H9 (cell line): ENCODE measurements at regions not wholly inside any gene's neighbourhood (a gene's known extent, or its start where the extent isn't known, plus 50 kb on each side); places are given as distances from the start of the nearest gene placed in this dataset.

Experiments
- DNase-seq: peaks from one replicate; pipeline ENCODE4 v3.0.0-alpha.2; 2017
- H2AFZ ChIP-seq: one replicate; pipeline ENCODE4 v1.6.1; 2013; ENCODE audit warnings: mild to moderate bottlenecking, low read length, control low read depth, moderate library complexity
- H2AK5ac ChIP-seq: 2 replicates; pipeline ENCODE4 v1.6.1; 2013; ENCODE audit warnings: low read length, control low read depth, mixed read lengths; ENCODE audit not compliant: insufficient read length
- H2BK120ac ChIP-seq: one replicate; pipeline ENCODE4 v1.6.1; 2013; ENCODE audit warnings: low read depth, mild to moderate bottlenecking, low read length, control low read depth, inconsistent platforms; ENCODE audit not compliant: poor library complexity, severe bottlenecking
- H2BK12ac ChIP-seq: 2 replicates; pipeline ENCODE4 v1.6.1; 2013; ENCODE audit warnings: low read length, control low read depth, mixed read lengths, low read depth; ENCODE audit not compliant: insufficient read length
- H2BK15ac ChIP-seq: 2 replicates; pipeline ENCODE4 v1.6.1; 2013; ENCODE audit warnings: low read depth, low read length, control low read depth
- H2BK20ac ChIP-seq: one replicate; pipeline ENCODE4 v1.6.1; 2013; ENCODE audit warnings: low read depth, mild to moderate bottlenecking, low read length, control low read depth, inconsistent platforms; ENCODE audit not compliant: poor library complexity, severe bottlenecking
- H2BK5ac ChIP-seq: 2 replicates; pipeline ENCODE4 v1.6.1; 2013; ENCODE audit warnings: low read length, control low read depth, mixed read lengths; ENCODE audit not compliant: insufficient read length
- H3K14ac ChIP-seq: 2 replicates; pipeline ENCODE4 v1.6.1; 2013; ENCODE audit warnings: low read length, control low read depth; ENCODE audit not compliant: insufficient read depth
- H3K18ac ChIP-seq: 2 replicates; pipeline ENCODE4 v1.6.1; 2013; ENCODE audit warnings: low read depth, mild to moderate bottlenecking, mixed read lengths, low read length, control low read depth; ENCODE audit not compliant: insufficient read length
- H3K23ac ChIP-seq: 2 replicates; pipeline ENCODE4 v1.6.1; 2013; ENCODE audit warnings: low read length, control low read depth, mixed read lengths, low read depth; ENCODE audit not compliant: insufficient read length
- H3K23me2 ChIP-seq: 2 replicates; pipeline ENCODE4 v1.6.1; 2013; ENCODE audit warnings: low read depth, mild to moderate bottlenecking, mixed read lengths, low read length, control low read depth; ENCODE audit not compliant: insufficient read length, poor library complexity, severe bottlenecking
- H3K27ac ChIP-seq: 2 replicates; pipeline ENCODE4 v1.5.1; 2013; ENCODE audit warnings: low read length, control low read depth, mixed read lengths, low read depth; ENCODE audit not compliant: insufficient read length
- H3K27me3 ChIP-seq: 2 replicates; pipeline ENCODE4 v1.6.1; 2013; ENCODE audit warnings: low read length, control low read depth, inconsistent platforms; ENCODE audit not compliant: insufficient read depth
- H3K4ac ChIP-seq: 2 replicates; pipeline ENCODE4 v1.6.1; 2013; ENCODE audit warnings: low read depth, mild to moderate bottlenecking, control low read depth, inconsistent platforms, low read length, moderate library complexity
- H3K4me1 ChIP-seq: 2 replicates; pipeline ENCODE4 v1.6.1; 2013; ENCODE audit warnings: low read length, control low read depth, inconsistent platforms; ENCODE audit not compliant: insufficient read depth
- H3K4me2 ChIP-seq: 2 replicates; pipeline ENCODE4 v1.6.1; 2013; ENCODE audit warnings: low read length, control low read depth, mixed read lengths; ENCODE audit not compliant: insufficient read length, insufficient read depth
- H3K56ac ChIP-seq: 2 replicates; pipeline ENCODE4 v1.6.1; 2013; ENCODE audit warnings: low read depth, mild to moderate bottlenecking, mixed read lengths, low read length, control low read depth; ENCODE audit not compliant: insufficient read length
- H3K79me1 ChIP-seq: 2 replicates; pipeline ENCODE4 v1.6.1; 2013; ENCODE audit warnings: low read depth, mild to moderate bottlenecking, moderate library complexity, low read length, control low read depth, inconsistent platforms; ENCODE audit not compliant: insufficient read depth, poor library complexity, severe bottlenecking
- H3K79me2 ChIP-seq: 2 replicates; pipeline ENCODE4 v1.6.1; 2013; ENCODE audit warnings: low read length, control low read depth, inconsistent platforms; ENCODE audit not compliant: insufficient read depth
- H3K9ac ChIP-seq: 2 replicates; pipeline ENCODE4 v1.6.1; 2013; ENCODE audit warnings: low read length, control low read depth, mixed read lengths; ENCODE audit not compliant: insufficient read length; ENCODE audit errors: extremely low read depth
- H3K9me3 ChIP-seq: one replicate; pipeline ENCODE4 v1.6.1; 2013; ENCODE audit warnings: low read depth, low read length, inconsistent platforms; ENCODE audit not compliant: control insufficient read depth
- H3T11ph ChIP-seq: one replicate; pipeline ENCODE4 v1.6.1; 2013; ENCODE audit warnings: mild to moderate bottlenecking, low read length, control low read depth, inconsistent platforms
- H4K20me1 ChIP-seq: one replicate; pipeline ENCODE4 v1.6.1; 2013; ENCODE audit not compliant: control insufficient read depth, insufficient read length, insufficient read depth
- H4K5ac ChIP-seq: 2 replicates; pipeline ENCODE4 v1.6.1; 2013; ENCODE audit warnings: low read depth, mild to moderate bottlenecking, mixed read lengths, low read length, control low read depth; ENCODE audit not compliant: insufficient read length
- H4K8ac ChIP-seq: replicated peaks from 2 replicates; pipeline ENCODE4 v1.6.1; 2013; ENCODE audit warnings: low read length, control low read depth, mixed read lengths, low read depth; ENCODE audit not compliant: insufficient read length
- H4K91ac ChIP-seq: 2 replicates; pipeline ENCODE4 v1.6.1; 2013; ENCODE audit warnings: low read depth, mild to moderate bottlenecking, moderate library complexity, mixed read lengths, low read length, control low read depth; ENCODE audit not compliant: insufficient read length
- H3K27ac Mint-ChIP-seq, 3 experiments: 2 replicates in 2 of 3; 3 replicates in 1 of 3; pipeline ENCODE4 v1.8.0; 2020 to 2021; ENCODE audit warnings: mixed read lengths in 3 of 3, mild to moderate bottlenecking in 1 of 3, moderate library complexity in 1 of 3
- H3K27me3 Mint-ChIP-seq: 2 replicates; pipeline ENCODE4 v1.8.0; 2021; ENCODE audit warnings: low read depth, mild to moderate bottlenecking, moderate library complexity, mixed read lengths
- H3K36me3 Mint-ChIP-seq, 3 experiments: 2 replicates in 2 of 3; 3 replicates in 1 of 3; pipeline ENCODE4 v1.8.0; 2020 to 2021; ENCODE audit warnings: low read depth in 3 of 3, mixed read lengths in 3 of 3; ENCODE audit not compliant: insufficient read depth in 1 of 3
- H3K4me1 Mint-ChIP-seq, 2 experiments: 2 replicates each; pipeline ENCODE4 v1.8.0; 2020; ENCODE audit warnings: mixed read lengths in 2 of 2
- H3K4me3 Mint-ChIP-seq, 2 experiments: 2 replicates in 1 of 2; 3 replicates in 1 of 2; pipeline ENCODE4 v1.8.0; 2020 to 2021; ENCODE audit warnings: mild to moderate bottlenecking in 2 of 2, mixed read lengths in 2 of 2, moderate library complexity in 1 of 2
- H3K9me3 Mint-ChIP-seq, 2 experiments: 2 replicates in 1 of 2; 3 replicates in 1 of 2; pipeline ENCODE4 v1.8.0; 2020; ENCODE audit warnings: mild to moderate bottlenecking in 2 of 2, mixed read lengths in 2 of 2, moderate library complexity in 1 of 2
- WGBS: extraction: QIAGEN DNeasy Blood & Tissue Kit; methylation state at CpG from one replicate; pipeline ENCODE4 v1.1.7; 2013; ENCODE audit warnings: missing lambda C conversion rate, low lambda C conversion rate, mixed read lengths; ENCODE audit not compliant: insufficient read length; ENCODE audit errors: extremely low coverage; 5-methylcytosine and 5-hydroxymethylcytosine counted together
- TF ChIP-seq, protein P1 (sequence below): fragments of 200-600 bp; sonication (generic); conservative IDR thresholded peaks from 3 replicates; pipeline ENCODE4 v1.8.0; 2021; ENCODE audit warnings: antibody characterized with exemption, mild to moderate bottlenecking

DNA sequence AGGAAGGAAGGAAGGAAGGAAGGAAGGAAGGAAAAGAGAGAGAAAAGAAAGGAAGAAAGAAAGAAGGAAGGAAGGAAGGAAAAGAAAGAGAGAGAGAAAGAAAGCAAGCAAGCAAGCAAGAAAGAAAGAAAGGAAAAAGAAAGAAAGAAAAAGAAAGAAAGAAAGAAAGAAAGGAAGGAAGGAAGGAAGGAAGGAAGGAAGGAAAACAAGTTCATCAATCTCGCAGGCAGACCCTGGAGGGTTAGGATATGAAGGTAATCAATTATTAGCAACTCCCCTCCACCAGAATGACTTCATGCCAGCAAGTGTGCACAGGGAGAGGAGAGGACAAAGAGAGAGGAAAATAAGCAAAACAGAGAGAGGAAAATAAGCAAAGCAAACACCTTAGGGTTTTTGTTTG, 80.2 kb downstream of the MTNR1A start:
- Histone ChIP-seq H2BK15ac (no peak overlapping the region), H3K4me1 (no peaks in the 10 kb centered on the region), H2BK5ac (no peak overlapping the region), H2AFZ (no peak overlapping the region), H3K14ac (no peak overlapping the region), H3K79me1 (no peaks in the 10 kb centered on the region), H4K20me1 (no peaks in the 10 kb centered on the region), H4K8ac (no peak overlapping the region), H3T11ph (no peak overlapping the region), H3K27ac (no peak overlapping the region), H2BK20ac (no peak overlapping the region), H3K79me2 (no peaks in the 10 kb centered on the region), H3K4ac (no peak overlapping the region), H3K56ac (no peak overlapping the region), H2BK120ac (no peak overlapping the region), H3K27me3 (no peaks in the 10 kb centered on the region), H2BK12ac (no peak overlapping the region), H3K4me2 (no peak overlapping the region), H3K18ac (no peak overlapping the region), H2AK5ac (no peak overlapping the region), H4K5ac (no peak overlapping the region), H3K23me2 (no peaks in the 10 kb centered on the region), H4K91ac (no peak overlapping the region), H3K23ac (no peak overlapping the region), H3K9ac (no peak overlapping the region), H3K9me3 (no peaks in the 10 kb centered on the region)
- Mint-ChIP-seq H3K4me3 (no peak overlapping the region), H3K4me1 (peaks cover 14 to 16% of the 10 kb centered on the region in 2 experiments), H3K9me3 (no peaks in the 10 kb centered on the region; a peak in 1 of 5 replicates), H3K27ac (no peak overlapping the region; a peak in 1 of 7 replicates), H3K36me3 (no peaks in the 10 kb centered on the region), H3K27me3 (peaks cover 2% of the 10 kb centered on the region; the same call in 1 of the 2 replicates)
- WGBS = no CpG with 5 or more reads among the region's 1 CpG
- DNase-seq = no peak
- TF ChIP-seq, protein P1, sequence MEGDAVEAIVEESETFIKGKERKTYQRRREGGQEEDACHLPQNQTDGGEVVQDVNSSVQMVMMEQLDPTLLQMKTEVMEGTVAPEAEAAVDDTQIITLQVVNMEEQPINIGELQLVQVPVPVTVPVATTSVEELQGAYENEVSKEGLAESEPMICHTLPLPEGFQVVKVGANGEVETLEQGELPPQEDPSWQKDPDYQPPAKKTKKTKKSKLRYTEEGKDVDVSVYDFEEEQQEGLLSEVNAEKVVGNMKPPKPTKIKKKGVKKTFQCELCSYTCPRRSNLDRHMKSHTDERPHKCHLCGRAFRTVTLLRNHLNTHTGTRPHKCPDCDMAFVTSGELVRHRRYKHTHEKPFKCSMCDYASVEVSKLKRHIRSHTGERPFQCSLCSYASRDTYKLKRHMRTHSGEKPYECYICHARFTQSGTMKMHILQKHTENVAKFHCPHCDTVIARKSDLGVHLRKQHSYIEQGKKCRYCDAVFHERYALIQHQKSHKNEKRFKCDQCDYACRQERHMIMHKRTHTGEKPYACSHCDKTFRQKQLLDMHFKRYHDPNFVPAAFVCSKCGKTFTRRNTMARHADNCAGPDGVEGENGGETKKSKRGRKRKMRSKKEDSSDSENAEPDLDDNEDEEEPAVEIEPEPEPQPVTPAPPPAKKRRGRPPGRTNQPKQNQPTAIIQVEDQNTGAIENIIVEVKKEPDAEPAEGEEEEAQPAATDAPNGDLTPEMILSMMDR = no peak
